Stimulated activated CD8-positive, alpha-beta memory T cell treated with anti-CD3 and anti-CD28 coated beads, Interleukin-12 subunit alpha, Interleukin-12 subunit beta, amount 100 ng/mL, for 24 hours (primary cell): ENCODE measurements at regions not wholly inside any gene's neighbourhood (a gene's known extent, or its start where the extent isn't known, plus 50 kb on each side); places are given as distances from the start of the nearest gene placed in this dataset.

ENCODE experiments used
- DNase-seq: peaks from one replicate; pipeline ENCODE4 v3.0.0-alpha.2; 2020; ENCODE audit errors: extremely low read depth

GRCh38 chr9:109830545-109830944 is 50.5 kb downstream of the PALM2AKAP2 start:
- DNase-seq, result no peak

GRCh38 chr9:109831998-109832658 is 52.1 kb downstream of the PALM2AKAP2 start:
- no peak for DNase-seq

- no peak for DNase-seq
Measured at GRCh38 chr9:109834855-109835254, 54.9 kb downstream of the PALM2AKAP2 start.

GRCh38 chr9:109843641-109844040 is 63.6 kb downstream of the PALM2AKAP2 start:
- no peak for DNase-seq

- no peak for DNase-seq
Measured at GRCh38 chr9:109845226-109845625, 65.2 kb downstream of the PALM2AKAP2 start.

- DNase-seq, result no peak
Measured at GRCh38 chr9:109846776-109847175, 66.8 kb downstream of the PALM2AKAP2 start.

- DNase-seq, result no peak
Measured at GRCh38 chr9:109852556-109852955, 72.6 kb downstream of the PALM2AKAP2 start.

GRCh38 chr9:109855540-109855939 is 75.5 kb downstream of the PALM2AKAP2 start:
- DNase-seq, result no peak

- DNase-seq, result no peak
Measured at GRCh38 chr9:109856785-109857184, 76.8 kb downstream of the PALM2AKAP2 start.

GRCh38 chr9:109857336-109857735 is 77.3 kb downstream of the PALM2AKAP2 start:
- no peak for DNase-seq

- no peak for DNase-seq
Measured at GRCh38 chr9:109859447-109859846, 79.4 kb downstream of the PALM2AKAP2 start.

GRCh38 chr9:109860521-109860920 is 80.5 kb downstream of the PALM2AKAP2 start:
- DNase-seq, result no peak

- DNase-seq, result no peak
Measured at GRCh38 chr9:109861499-109861898, 81.5 kb downstream of the PALM2AKAP2 start.

GRCh38 chr9:109861918-109862317 is 81.9 kb downstream of the PALM2AKAP2 start:
- DNase-seq, result no peak

GRCh38 chr9:109862452-109862851 is 82.5 kb downstream of the PALM2AKAP2 start:
- DNase-seq, result no peak

- DNase-seq, result no peak
Measured at GRCh38 chr9:109863961-109864360, 84.0 kb downstream of the PALM2AKAP2 start.

GRCh38 chr9:109865521-109865920 is 85.5 kb downstream of the PALM2AKAP2 start:
- no peak for DNase-seq

GRCh38 chr9:109868207-109868606 is 88.2 kb downstream of the PALM2AKAP2 start:
- no peak for DNase-seq

- DNase-seq, result no peak
Measured at GRCh38 chr9:109868722-109869121, 88.7 kb downstream of the PALM2AKAP2 start.

GRCh38 chr9:109870365-109870764 is 90.4 kb downstream of the PALM2AKAP2 start:
- no peak for DNase-seq

GRCh38 chr9:109872901-109873300 is 92.9 kb downstream of the PALM2AKAP2 start:
- no peak for DNase-seq

- DNase-seq, result no peak
Measured at GRCh38 chr9:109875495-109876129, 95.6 kb downstream of the PALM2AKAP2 start.

GRCh38 chr9:109880276-109881169 is 100.5 kb downstream of the PALM2AKAP2 start:
- no peak for DNase-seq
